ENCODE measurements at regions not wholly inside any gene's neighbourhood (a gene's known extent, or its start where the extent isn't known, plus 50 kb on each side); places are given as distances from the start of the nearest gene placed in this dataset.

- Histone ChIP-seq H3K9ac (ENCODE audit: low read depth in 1 of 3, low read length in 3 of 3) (no peak overlapping the region), H3K4me3 (ENCODE audit: low read length in 3 of 3) (no peak overlapping the region), H3K27ac (ENCODE audit: low read depth, low read length) (no peak overlapping the region), H3K4me1 (ENCODE audit: control insufficient read depth in 3 of 3, insufficient read depth in 3 of 3, low read length in 3 of 3) (peaks cover 0 to 5% (median 0%) of the 10 kb centered on the region in 3 donors), H3K27me3 (ENCODE audit: control insufficient read depth in 3 of 3, insufficient read depth in 3 of 3, low read length in 3 of 3) (no peaks in the 10 kb centered on the region), H3K36me3 (ENCODE audit: control insufficient read depth in 3 of 3, insufficient read depth in 3 of 3, low read length in 3 of 3) (no peaks in the 10 kb centered on the region), H3K9me3 (ENCODE audit: control insufficient read depth in 3 of 3, low read length in 3 of 3) (no peaks in the 10 kb centered on the region)
Observed at GRCh38 chr13:24056616-24057137, 103.8 kb upstream of the SPATA13 start.

- Histone ChIP-seq H3K9ac (ENCODE audit: low read depth in 1 of 3, low read length in 3 of 3) (no peak overlapping the region), H3K4me3 (ENCODE audit: low read length in 3 of 3) (no peak overlapping the region), H3K4me1 (ENCODE audit: control insufficient read depth in 3 of 3, insufficient read depth in 3 of 3, low read length in 3 of 3) (peaks cover 0 to 8% (median 2%) of the 10 kb centered on the region in 3 donors), H3K27ac (ENCODE audit: low read depth, low read length) (no peak overlapping the region), H3K9me3 (ENCODE audit: control insufficient read depth in 3 of 3, low read length in 3 of 3) (no peaks in the 10 kb centered on the region), H3K36me3 (ENCODE audit: control insufficient read depth in 3 of 3, insufficient read depth in 3 of 3, low read length in 3 of 3) (no peaks in the 10 kb centered on the region), H3K27me3 (ENCODE audit: control insufficient read depth in 3 of 3, insufficient read depth in 3 of 3, low read length in 3 of 3) (no peaks in the 10 kb centered on the region)
Observed at GRCh38 chr13:24060993-24061392, 99.5 kb upstream of the SPATA13 start.

- no peak overlapping the region for H3K9ac ChIP-seq (ENCODE audit: low read depth in 1 of 3, low read length in 3 of 3)
- H3K27ac ChIP-seq (ENCODE audit: low read depth, low read length) = no peak overlapping the region
- H3K4me1 ChIP-seq (ENCODE audit: control insufficient read depth in 3 of 3, insufficient read depth in 3 of 3, low read length in 3 of 3) = peaks cover 0 to 8% (median 2%) of the 10 kb centered on the region in 3 donors
Observed at GRCh38 chr13:24063281-24063877, 97.1 kb upstream of the SPATA13 start.

GRCh38 chr13:24064371-24064770 lies 96.1 kb upstream of the SPATA13 start:
- H3K9me3 ChIP-seq (ENCODE audit: control insufficient read depth in 3 of 3, low read length in 3 of 3) = no peaks in the 10 kb centered on the region
- no peaks in the 10 kb centered on the region for H3K36me3 ChIP-seq (ENCODE audit: control insufficient read depth in 3 of 3, insufficient read depth in 3 of 3, low read length in 3 of 3)
- no peak overlapping the region for H3K27ac ChIP-seq (ENCODE audit: low read depth, low read length)
- H3K27me3 ChIP-seq (ENCODE audit: control insufficient read depth in 3 of 3, insufficient read depth in 3 of 3, low read length in 3 of 3) = no peaks in the 10 kb centered on the region
- no peak overlapping the region for H3K4me3 ChIP-seq (ENCODE audit: low read length in 3 of 3)
- no peak overlapping the region for H3K9ac ChIP-seq (ENCODE audit: low read depth in 1 of 3, low read length in 3 of 3)
- H3K4me1 ChIP-seq (ENCODE audit: control insufficient read depth in 3 of 3, insufficient read depth in 3 of 3, low read length in 3 of 3) = peaks cover 0 to 8% (median 2%) of the 10 kb centered on the region in 3 donors

More at GRCh38 chr13:24063281-24063877, 97.1 kb upstream of the SPATA13 start:
- Histone ChIP-seq H3K36me3 (ENCODE audit: control insufficient read depth in 3 of 3, insufficient read depth in 3 of 3, low read length in 3 of 3) (no peaks in the 10 kb centered on the region), H3K4me3 (ENCODE audit: low read length in 3 of 3) (no peak overlapping the region), H3K9me3 (ENCODE audit: control insufficient read depth in 3 of 3, low read length in 3 of 3) (no peaks in the 10 kb centered on the region), H3K27me3 (ENCODE audit: control insufficient read depth in 3 of 3, insufficient read depth in 3 of 3, low read length in 3 of 3) (no peaks in the 10 kb centered on the region)

GRCh38 chr13:24065176-24065575 lies 95.3 kb upstream of the SPATA13 start:
- no peak overlapping the region for H3K4me3 ChIP-seq (ENCODE audit: low read length in 3 of 3)
- no peaks in the 10 kb centered on the region for H3K36me3 ChIP-seq (ENCODE audit: control insufficient read depth in 3 of 3, insufficient read depth in 3 of 3, low read length in 3 of 3)
- no peak overlapping the region for H3K9ac ChIP-seq (ENCODE audit: low read depth in 1 of 3, low read length in 3 of 3)
- peaks cover 0 to 8% (median 2%) of the 10 kb centered on the region in 3 donors for H3K4me1 ChIP-seq (ENCODE audit: control insufficient read depth in 3 of 3, insufficient read depth in 3 of 3, low read length in 3 of 3)
- H3K27me3 ChIP-seq (ENCODE audit: control insufficient read depth in 3 of 3, insufficient read depth in 3 of 3, low read length in 3 of 3) = no peaks in the 10 kb centered on the region
- no peak overlapping the region for H3K27ac ChIP-seq (ENCODE audit: low read depth, low read length)
- H3K9me3 ChIP-seq (ENCODE audit: control insufficient read depth in 3 of 3, low read length in 3 of 3) = no peaks in the 10 kb centered on the region

GRCh38 chr13:24066405-24067295 lies 93.9 kb upstream of the SPATA13 start:
- no peak overlapping the region for H3K27ac ChIP-seq (ENCODE audit: low read depth, low read length)
- no peaks in the 10 kb centered on the region for H3K9me3 ChIP-seq (ENCODE audit: control insufficient read depth in 3 of 3, low read length in 3 of 3)
- H3K27me3 ChIP-seq (ENCODE audit: control insufficient read depth in 3 of 3, insufficient read depth in 3 of 3, low read length in 3 of 3) = no peaks in the 10 kb centered on the region
- no peaks in the 10 kb centered on the region for H3K36me3 ChIP-seq (ENCODE audit: control insufficient read depth in 3 of 3, insufficient read depth in 3 of 3, low read length in 3 of 3)
- H3K4me1 ChIP-seq (ENCODE audit: control insufficient read depth in 3 of 3, insufficient read depth in 3 of 3, low read length in 3 of 3) = peaks cover 2 to 8% (median 2%) of the 10 kb centered on the region in 3 donors
- no peak overlapping the region for H3K4me3 ChIP-seq (ENCODE audit: low read length in 3 of 3)
- no peak overlapping the region for H3K9ac ChIP-seq (ENCODE audit: low read depth in 1 of 3, low read length in 3 of 3)

GRCh38 chr13:24068472-24068871 lies 92.0 kb upstream of the SPATA13 start:
- Histone ChIP-seq H3K27ac (ENCODE audit: low read depth, low read length) (no peak overlapping the region), H3K27me3 (ENCODE audit: control insufficient read depth in 3 of 3, insufficient read depth in 3 of 3, low read length in 3 of 3) (no peaks in the 10 kb centered on the region), H3K9ac (ENCODE audit: low read depth in 1 of 3, low read length in 3 of 3) (no peak overlapping the region), H3K4me1 (ENCODE audit: control insufficient read depth in 3 of 3, insufficient read depth in 3 of 3, low read length in 3 of 3) (peaks cover under 1 to 2% (median 2%) of the 10 kb centered on the region in 3 donors), H3K9me3 (ENCODE audit: control insufficient read depth in 3 of 3, low read length in 3 of 3) (no peaks in the 10 kb centered on the region), H3K36me3 (ENCODE audit: control insufficient read depth in 3 of 3, insufficient read depth in 3 of 3, low read length in 3 of 3) (no peaks in the 10 kb centered on the region), H3K4me3 (ENCODE audit: low read length in 3 of 3) (no peak overlapping the region)

GRCh38 chr13:24071016-24071415 lies 89.5 kb upstream of the SPATA13 start:
- no peak overlapping the region for H3K27ac ChIP-seq (ENCODE audit: low read depth, low read length)
- H3K27me3 ChIP-seq (ENCODE audit: control insufficient read depth in 3 of 3, insufficient read depth in 3 of 3, low read length in 3 of 3) = no peaks in the 10 kb centered on the region
- H3K9me3 ChIP-seq (ENCODE audit: control insufficient read depth in 3 of 3, low read length in 3 of 3) = no peaks in the 10 kb centered on the region

GRCh38 chr13:24071423-24072075 lies 89.0 kb upstream of the SPATA13 start:
- Histone ChIP-seq H3K27me3 (ENCODE audit: control insufficient read depth in 3 of 3, insufficient read depth in 3 of 3, low read length in 3 of 3) (no peaks in the 10 kb centered on the region), H3K9me3 (ENCODE audit: control insufficient read depth in 3 of 3, low read length in 3 of 3) (no peaks in the 10 kb centered on the region), H3K9ac (ENCODE audit: low read depth in 1 of 3, low read length in 3 of 3) (no peak overlapping the region), H3K27ac (ENCODE audit: low read depth, low read length) (no peak overlapping the region), H3K4me1 (ENCODE audit: control insufficient read depth in 3 of 3, insufficient read depth in 3 of 3, low read length in 3 of 3) (peaks cover 0 to 9% (median 2%) of the 10 kb centered on the region in 3 donors), H3K4me3 (ENCODE audit: low read length in 3 of 3) (no peak overlapping the region), H3K36me3 (ENCODE audit: control insufficient read depth in 3 of 3, insufficient read depth in 3 of 3, low read length in 3 of 3) (no peaks in the 10 kb centered on the region)

More at GRCh38 chr13:24071016-24071415, 89.5 kb upstream of the SPATA13 start:
- H3K4me1 ChIP-seq (ENCODE audit: control insufficient read depth in 3 of 3, insufficient read depth in 3 of 3, low read length in 3 of 3) = peaks cover 0 to 7% (median 0%) of the 10 kb centered on the region in 3 donors
- no peak overlapping the region for H3K4me3 ChIP-seq (ENCODE audit: low read length in 3 of 3)
- H3K36me3 ChIP-seq (ENCODE audit: control insufficient read depth in 3 of 3, insufficient read depth in 3 of 3, low read length in 3 of 3) = no peaks in the 10 kb centered on the region
- no peak overlapping the region for H3K9ac ChIP-seq (ENCODE audit: low read depth in 1 of 3, low read length in 3 of 3)

Measured in skeletal muscle tissue (tissue), 3 donors.